ENCODE measurements at regions not wholly inside any gene's neighbourhood (a gene's known extent, or its start where the extent isn't known, plus 50 kb on each side); places are given as distances from the start of the nearest gene placed in this dataset.
"Not testable (repeated sequence)": the region's sequence is repeated elsewhere in the genome, so short reads cannot be mapped to it uniquely, and the experiment has no call there.

GRCh38 chr2:194834371-194834770 lies 822.7 kb upstream of the SLC39A10 start:
- not testable (repeated sequence) for TF ChIP-seq MEF2D (CRISPR knock-in tag; IDR thresholded peaks at IDR 0.05); CBFB (CRISPR knock-in tag; IDR thresholded peaks at IDR 0.05); MXD4 (CRISPR knock-in tag; IDR thresholded peaks at IDR 0.05); ZNF224 (CRISPR knock-in tag; IDR thresholded peaks at IDR 0.05); MAFF (IDR thresholded peaks at IDR 0.05; ENCODE audit: low read depth, low read length); RARG (CRISPR knock-in tag; IDR thresholded peaks at IDR 0.05; ENCODE audit: low read depth); CREB1 (IDR thresholded peaks at IDR 0.05); CREB1 (CRISPR knock-in tag; IDR thresholded peaks at IDR 0.05); SP2 (CRISPR knock-in tag; IDR thresholded peaks at IDR 0.05); ZNF780A (CRISPR knock-in tag; IDR thresholded peaks at IDR 0.05)
- TF ChIP-seq, protein P1, sequence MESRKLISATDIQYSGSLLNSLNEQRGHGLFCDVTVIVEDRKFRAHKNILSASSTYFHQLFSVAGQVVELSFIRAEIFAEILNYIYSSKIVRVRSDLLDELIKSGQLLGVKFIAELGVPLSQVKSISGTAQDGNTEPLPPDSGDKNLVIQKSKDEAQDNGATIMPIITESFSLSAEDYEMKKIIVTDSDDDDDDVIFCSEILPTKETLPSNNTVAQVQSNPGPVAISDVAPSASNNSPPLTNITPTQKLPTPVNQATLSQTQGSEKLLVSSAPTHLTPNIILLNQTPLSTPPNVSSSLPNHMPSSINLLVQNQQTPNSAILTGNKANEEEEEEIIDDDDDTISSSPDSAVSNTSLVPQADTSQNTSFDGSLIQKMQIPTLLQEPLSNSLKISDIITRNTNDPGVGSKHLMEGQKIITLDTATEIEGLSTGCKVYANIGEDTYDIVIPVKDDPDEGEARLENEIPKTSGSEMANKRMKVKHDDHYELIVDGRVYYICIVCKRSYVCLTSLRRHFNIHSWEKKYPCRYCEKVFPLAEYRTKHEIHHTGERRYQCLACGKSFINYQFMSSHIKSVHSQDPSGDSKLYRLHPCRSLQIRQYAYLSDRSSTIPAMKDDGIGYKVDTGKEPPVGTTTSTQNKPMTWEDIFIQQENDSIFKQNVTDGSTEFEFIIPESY (CRISPR knock-in tag; IDR thresholded peaks at IDR 0.05): not testable (repeated sequence)
